ENCODE measurements at regions not wholly inside any gene's neighbourhood (a gene's known extent, or its start where the extent isn't known, plus 50 kb on each side); places are given as distances from the start of the nearest gene placed in this dataset.
"Not testable (repeated sequence)": the region's sequence is repeated elsewhere in the genome, so short reads cannot be mapped to it uniquely, and the experiment has no call there.

DNA sequence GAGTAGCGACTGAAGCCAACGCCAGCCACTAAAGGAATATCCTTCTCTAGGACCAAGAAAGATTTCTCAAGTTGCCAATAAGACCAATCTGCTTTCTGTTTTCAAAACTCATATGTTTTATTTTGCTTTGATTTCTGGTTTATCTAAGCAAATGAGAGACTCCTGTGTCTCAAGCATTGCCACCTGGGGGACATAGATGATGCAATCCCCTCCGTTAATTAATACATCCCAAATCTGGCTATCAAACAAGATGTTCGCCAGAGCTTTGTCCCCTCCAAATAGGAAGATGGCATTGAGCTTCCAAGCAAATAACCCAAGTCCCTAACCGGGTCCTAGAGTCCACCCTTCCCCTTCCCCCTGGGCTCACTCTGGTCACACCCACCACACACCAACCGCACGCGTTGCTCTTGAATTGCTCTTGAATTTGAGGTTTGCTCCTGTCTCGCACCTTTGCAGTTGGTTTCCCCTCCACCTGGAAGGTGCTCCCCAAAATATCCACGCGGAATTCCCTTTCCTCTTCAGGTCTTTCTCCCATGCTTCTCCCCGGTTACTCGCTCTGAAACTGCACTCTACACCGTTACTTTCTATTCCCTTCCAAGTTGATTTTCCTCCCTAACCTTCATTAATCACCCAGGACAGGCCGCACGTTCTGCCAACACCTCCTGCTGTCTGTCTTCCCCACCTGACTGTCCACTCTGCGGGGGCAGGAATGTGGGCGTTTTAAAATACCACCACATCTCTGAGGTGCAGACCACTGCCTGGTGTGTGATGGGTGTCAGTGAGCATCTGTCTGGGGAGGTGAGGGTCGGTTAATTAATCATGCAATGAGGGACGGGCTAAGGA lies 64.1 kb upstream of the RNF32 start:
- H3K9me3 Mint-ChIP-seq = no peaks in the 10 kb centered on the region
- no peak for TF ChIP-seq CTCF (IDR thresholded peaks at IDR 0.05)
- CTCF ChIA-PET = no interaction called here
- DNase-seq (no peak), ATAC-seq (no peak)
- POLR2A ChIA-PET = no interaction called here
- H3K4me1 Mint-ChIP-seq (ENCODE audit: low read depth) = no peaks in the 10 kb centered on the region
- H3K27ac Mint-ChIP-seq = no peak overlapping the region
- no peak overlapping the region for H3K4me3 Mint-ChIP-seq
- H3K36me3 Mint-ChIP-seq (ENCODE audit: low read depth) = no peaks in the 10 kb centered on the region
- intact Hi-C loops (cut with micrococcal nuclease) = no loop called here
- H3K27me3 Mint-ChIP-seq = peaks cover 8% of the 10 kb centered on the region

GRCh38 chr7:156568258-156568657 lies 72.3 kb upstream of the RNF32 start:
- POLR2A ChIA-PET = no interaction called here
- CTCF ChIA-PET = no interaction called here
- Mint-ChIP-seq H3K27ac (no peak overlapping the region), H3K27me3 (peaks cover 5% of the 10 kb centered on the region), H3K4me1 (ENCODE audit: low read depth) (no peaks in the 10 kb centered on the region), H3K36me3 (ENCODE audit: low read depth) (peaks cover 2% of the 10 kb centered on the region), H3K9me3 (peaks cover 15% of the 10 kb centered on the region), H3K4me3 (no peak overlapping the region)
- ATAC-seq (no peak), DNase-seq (no peak)
- no peak for TF ChIP-seq CTCF (IDR thresholded peaks at IDR 0.05)
- intact Hi-C loops (cut with micrococcal nuclease) = no loop called here

DNA sequence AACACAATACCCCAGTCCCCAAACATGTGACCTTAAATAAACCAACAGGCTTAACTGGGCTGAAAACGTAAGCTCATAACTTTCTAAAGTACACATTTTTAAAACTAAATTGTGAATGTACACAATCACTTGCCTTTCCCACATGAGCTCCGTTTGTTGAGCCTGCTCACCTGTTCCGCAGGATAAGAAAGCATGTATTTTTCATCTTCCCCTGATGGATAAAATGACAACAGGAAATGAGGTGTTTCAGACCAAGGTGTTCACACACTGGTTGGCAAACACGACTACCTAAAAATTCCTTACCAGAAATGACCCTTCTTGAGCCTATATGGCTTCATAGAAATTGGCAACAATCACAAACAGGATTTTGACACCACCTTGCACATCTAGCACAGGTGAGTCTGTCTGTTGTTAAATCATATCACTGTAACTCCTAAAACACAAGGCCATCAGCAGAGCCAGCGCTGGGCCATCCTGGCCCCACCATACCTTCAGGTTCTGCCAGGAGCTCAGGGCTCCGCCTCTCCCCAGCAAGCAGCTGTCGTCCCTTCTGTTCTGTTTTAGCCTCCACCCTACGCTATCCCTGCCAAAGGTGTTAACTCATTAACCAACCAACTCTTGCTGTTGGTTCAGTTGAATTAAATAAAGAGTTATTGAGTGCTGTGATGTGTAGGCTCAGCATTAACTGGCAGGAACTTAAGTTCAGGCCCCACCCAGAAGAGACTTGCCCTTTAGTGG lies 73.6 kb upstream of the RNF32 start:
- H3K36me3 Mint-ChIP-seq (ENCODE audit: low read depth) = peaks cover 2% of the 10 kb centered on the region
- H3K4me1 Mint-ChIP-seq (ENCODE audit: low read depth) = no peaks in the 10 kb centered on the region
- TF ChIP-seq CTCF (IDR thresholded peaks at IDR 0.05) = no peak
- no peak overlapping the region for H3K27ac Mint-ChIP-seq
- H3K9me3 Mint-ChIP-seq = peaks cover 15% of the 10 kb centered on the region
- intact Hi-C loops (cut with micrococcal nuclease) = no loop called here
- POLR2A ChIA-PET = no interaction called here
- CTCF ChIA-PET = no interaction called here
- peaks cover 5% of the 10 kb centered on the region for H3K27me3 Mint-ChIP-seq
- ATAC-seq = no peak
- no peak for DNase-seq
- no peak overlapping the region for H3K4me3 Mint-ChIP-seq

DNA sequence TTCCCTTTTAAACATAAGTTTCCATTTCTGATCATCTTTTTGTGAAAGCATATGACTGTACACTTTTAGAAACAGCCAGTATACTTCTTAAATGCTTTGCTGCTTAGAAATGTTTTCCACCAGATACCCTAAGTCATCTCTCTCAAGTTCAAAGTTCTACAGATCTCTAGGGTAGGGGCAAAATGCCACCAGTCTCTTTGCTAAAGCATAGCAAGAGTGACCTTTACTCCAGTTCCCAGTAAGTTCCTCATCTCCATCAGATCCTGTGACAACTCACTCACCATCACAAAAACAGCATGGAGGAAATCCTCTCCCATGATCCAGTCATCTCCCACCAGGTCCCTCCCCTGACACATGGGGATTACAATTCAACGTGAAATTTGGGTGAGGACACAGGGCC lies 75.6 kb upstream of the RNF32 start:
- Mint-ChIP-seq H3K9me3 (peaks cover 15% of the 10 kb centered on the region), H3K27me3 (peaks cover 13% of the 10 kb centered on the region)
- ATAC-seq; CTCF ChIA-PET; H3K4me1 Mint-ChIP-seq (ENCODE audit: low read depth); POLR2A ChIA-PET; H3K36me3 Mint-ChIP-seq (ENCODE audit: low read depth); H3K4me3 Mint-ChIP-seq; H3K27ac Mint-ChIP-seq; intact Hi-C loops (cut with micrococcal nuclease); DNase-seq: not testable (repeated sequence)

DNA sequence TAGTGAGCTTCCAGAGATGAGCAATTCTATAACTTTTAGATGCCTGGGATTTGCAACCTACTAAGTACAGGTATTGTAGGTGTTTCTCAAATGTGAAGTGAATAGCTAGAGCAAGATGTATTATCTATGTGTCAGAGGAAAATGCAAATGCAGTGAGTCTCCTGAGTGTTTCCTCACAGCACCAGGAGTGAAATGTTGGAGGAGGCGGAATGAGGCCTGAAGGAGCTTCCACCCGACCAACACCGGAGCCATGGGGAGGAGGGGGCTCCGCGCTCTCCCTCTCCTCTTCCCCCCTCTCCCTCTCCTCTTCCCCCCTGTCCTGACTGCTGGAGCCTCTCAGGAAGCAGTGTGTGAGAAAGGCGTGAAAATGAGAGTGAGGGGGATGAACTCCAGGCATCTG lies 79.9 kb upstream of the RNF32 start:
- intact Hi-C loops (cut with micrococcal nuclease) = no loop called here
- H3K4me3 Mint-ChIP-seq = no peak overlapping the region
- DNase-seq (no peak), ATAC-seq (no peak)
- no peaks in the 10 kb centered on the region for H3K4me1 Mint-ChIP-seq (ENCODE audit: low read depth)
- TF ChIP-seq CTCF (IDR thresholded peaks at IDR 0.05) = no peak
- no peak overlapping the region for H3K27ac Mint-ChIP-seq
- POLR2A ChIA-PET = no interaction called here
- CTCF ChIA-PET = no interaction called here
- peaks cover 15% of the 10 kb centered on the region for H3K9me3 Mint-ChIP-seq
- H3K36me3 Mint-ChIP-seq (ENCODE audit: low read depth) = peaks cover 2% of the 10 kb centered on the region
- H3K27me3 Mint-ChIP-seq = peaks cover 8% of the 10 kb centered on the region
